D341Med (cell line): ENCODE measurements at regions not wholly inside any gene's neighbourhood (a gene's known extent, or its start where the extent isn't known, plus 50 kb on each side); places are given as distances from the start of the nearest gene placed in this dataset.
A peak's percentile ranks its signal among the peaks of the same experiment; 100 is the strongest.

Experiments used
- DNase-seq: peaks from one replicate; pipeline ENCODE4 v3.0.0; 2012; ENCODE audit warnings: low spot score

- no peak for DNase-seq
These were observed 222.6 kb downstream of the PRDM2 start for GRCh38 chr1:13922466-13923110.

DNA sequence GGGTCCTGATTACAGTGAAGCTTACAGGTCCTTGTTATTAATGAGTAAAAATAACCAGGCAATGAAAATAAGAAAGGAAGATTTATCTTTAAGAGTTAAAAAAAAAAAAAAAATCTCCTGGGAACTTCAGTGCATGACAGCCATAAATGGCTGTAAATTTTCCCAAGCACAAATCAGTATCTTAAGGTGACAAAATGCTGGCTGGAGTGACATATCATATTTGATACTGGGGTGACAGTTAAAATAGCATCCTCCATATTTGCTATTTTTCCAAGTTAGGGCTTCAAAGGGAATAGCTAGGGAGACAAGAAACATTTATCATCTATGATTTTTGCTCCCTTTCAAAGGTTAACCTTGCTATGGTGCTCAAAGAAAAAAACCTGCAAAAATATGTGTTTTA lies 226.6 kb downstream of the PRDM2 start:
- no peak for DNase-seq

GRCh38 chr1:13927736-13928135 lies 227.7 kb downstream of the PRDM2 start:
- DNase-seq, result no peak

DNA sequence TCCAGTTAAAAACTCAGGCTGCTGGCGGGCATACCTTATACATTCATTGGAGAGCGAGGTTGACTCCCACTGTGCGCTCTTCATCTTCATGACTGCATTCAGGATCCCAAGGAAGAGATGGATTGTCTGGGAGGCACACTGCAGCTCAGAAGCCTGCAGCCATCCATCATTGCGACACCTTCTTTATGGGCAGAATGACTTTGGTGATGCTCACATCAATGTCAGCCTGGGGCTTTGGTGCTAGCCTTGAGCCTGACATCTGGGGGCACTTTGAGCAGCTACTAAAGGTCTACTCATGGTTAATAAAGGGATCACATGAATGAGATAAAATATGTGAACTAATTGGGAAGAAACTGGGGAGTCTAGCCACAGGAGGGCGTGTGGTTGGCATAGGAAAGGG lies 229.3 kb downstream of the PRDM2 start:
- no peak for DNase-seq

GRCh38 chr1:13930151-13930550 lies 230.2 kb downstream of the PRDM2 start:
- no peak for DNase-seq

- no peak for DNase-seq
These were observed 231.2 kb downstream of the PRDM2 start for GRCh38 chr1:13931226-13931625.

DNA sequence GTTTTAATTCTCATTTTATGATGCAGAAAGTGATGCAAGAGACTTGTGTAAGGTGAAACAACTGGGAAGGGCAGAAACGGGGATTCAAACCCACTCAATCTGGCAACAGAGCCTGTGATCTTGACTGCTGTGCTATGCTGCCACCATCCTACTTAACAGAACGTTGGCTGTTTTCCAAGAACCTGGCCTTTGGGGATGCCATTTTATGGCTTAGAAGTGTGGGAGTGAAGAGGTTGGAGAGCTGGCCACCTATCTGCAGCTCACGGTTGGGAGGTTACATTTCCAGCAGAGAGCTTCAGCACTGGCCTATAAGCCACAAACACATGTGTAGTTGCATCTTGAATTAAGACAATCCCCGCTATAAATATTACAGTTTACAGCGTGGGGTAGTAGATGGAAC lies 235.3 kb downstream of the PRDM2 start:
- no peak for DNase-seq

DNA sequence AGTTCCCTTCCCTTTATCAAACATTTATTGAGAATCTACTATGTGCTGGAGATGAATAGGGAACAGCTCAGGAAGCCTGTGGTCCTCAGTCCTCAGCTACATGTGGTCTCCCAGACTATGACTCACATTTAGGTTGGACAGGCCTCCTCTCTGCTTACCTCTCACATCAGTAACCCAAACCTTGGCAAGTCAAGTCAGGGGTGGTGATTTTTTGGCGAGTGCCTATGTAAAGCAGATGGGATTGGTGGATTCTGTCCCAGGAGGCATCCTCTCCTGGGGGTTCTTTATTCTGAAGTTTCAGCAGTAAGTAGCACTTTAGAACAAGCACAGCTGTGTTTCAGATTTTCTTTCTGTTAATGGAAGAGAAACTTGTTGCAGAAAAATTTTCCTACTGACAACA lies 241.3 kb downstream of the PRDM2 start:
- no peak for DNase-seq

DNA sequence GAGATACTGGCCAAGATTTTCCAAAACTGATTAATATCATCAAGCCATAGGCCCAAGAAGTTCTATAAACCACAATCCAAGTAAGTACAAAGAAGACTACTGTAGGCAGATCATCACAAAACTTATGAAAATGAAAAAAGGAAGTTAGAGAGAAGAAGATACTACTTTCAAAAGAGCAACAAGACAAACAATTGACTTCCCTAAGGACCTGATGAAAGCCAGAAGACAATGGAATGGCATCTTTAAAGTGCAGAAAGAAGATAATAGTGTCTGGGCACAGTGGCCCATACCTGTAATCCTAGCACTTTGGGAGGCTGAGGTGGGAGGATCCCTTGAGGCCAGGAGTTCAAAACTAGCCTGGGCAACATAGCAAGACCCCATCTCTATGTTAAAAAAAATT lies 243.1 kb downstream of the PRDM2 start:
- DNase-seq, result no peak

DNA sequence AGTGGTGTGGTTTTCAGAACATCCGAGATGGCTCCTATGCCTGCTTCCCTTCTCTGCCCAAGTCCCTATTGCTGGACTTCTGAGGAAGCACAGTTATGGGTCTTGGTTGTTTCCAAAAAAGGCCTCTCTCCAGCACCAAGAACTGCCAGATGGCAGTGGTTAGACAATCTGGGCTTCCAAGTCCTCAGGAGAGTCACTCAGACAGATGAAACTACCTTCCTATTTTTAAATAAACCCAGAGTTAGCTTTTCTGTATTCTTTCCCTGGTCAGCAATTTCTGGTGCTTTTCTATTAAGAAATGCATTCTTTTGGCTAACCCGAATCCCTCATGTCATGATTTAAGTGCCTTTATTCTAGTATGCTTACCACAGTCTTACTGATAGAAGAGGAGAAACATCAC lies 245.9 kb downstream of the PRDM2 start:
- DNase-seq, result no peak

DNA sequence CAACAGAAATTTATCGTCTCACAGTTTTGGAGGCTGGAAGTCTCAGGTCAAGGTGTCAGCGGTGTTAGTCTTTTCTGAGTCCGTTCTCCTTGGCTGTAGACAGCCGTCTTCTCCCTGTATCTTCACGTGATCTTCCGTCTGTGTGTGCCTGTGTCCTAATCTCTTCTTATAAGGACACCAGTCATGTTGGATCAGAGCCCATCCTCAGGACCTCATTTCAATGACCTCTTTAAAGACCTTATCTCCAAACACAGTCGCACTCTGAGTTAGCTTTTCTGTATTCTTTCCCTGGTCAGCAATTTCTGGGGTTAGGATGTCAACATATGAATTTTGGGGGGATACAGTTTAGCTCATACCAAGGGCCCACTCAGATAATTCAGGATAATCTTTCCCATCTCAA lies 247.7 kb downstream of the PRDM2 start:
- DNase-seq, result no peak

- no peak for DNase-seq
These were observed 248.4 kb downstream of the PRDM2 start for GRCh38 chr1:13948396-13948795.

GRCh38 chr1:13948888-13949391 lies 249.0 kb downstream of the PRDM2 start:
- DNase-seq, result no peak

DNA sequence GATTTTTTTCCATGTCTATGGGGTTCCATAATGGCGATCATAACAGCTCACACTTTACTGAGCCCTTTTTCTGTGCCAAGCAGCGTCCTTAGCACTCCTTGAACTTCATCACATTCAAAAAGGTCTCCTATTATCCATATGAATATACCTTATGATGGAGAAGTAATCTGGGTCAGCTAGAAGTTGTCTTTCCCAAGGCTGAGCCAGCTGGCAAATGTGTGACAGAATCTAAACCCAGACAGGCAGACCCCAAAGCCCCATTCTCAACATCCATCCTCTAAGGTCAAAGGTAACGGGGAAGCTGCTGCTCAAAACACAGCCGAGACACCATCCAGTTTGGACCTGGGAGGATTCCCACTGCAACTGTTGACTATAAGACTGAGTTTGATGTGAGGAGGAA lies 249.6 kb downstream of the PRDM2 start:
- no peak for DNase-seq

GRCh38 chr1:13950637-13951036 lies 250.6 kb downstream of the PRDM2 start:
- DNase-seq, result no peak

GRCh38 chr1:13951793-13952751 lies 252.1 kb downstream of the PRDM2 start:
- no peak for DNase-seq

DNA sequence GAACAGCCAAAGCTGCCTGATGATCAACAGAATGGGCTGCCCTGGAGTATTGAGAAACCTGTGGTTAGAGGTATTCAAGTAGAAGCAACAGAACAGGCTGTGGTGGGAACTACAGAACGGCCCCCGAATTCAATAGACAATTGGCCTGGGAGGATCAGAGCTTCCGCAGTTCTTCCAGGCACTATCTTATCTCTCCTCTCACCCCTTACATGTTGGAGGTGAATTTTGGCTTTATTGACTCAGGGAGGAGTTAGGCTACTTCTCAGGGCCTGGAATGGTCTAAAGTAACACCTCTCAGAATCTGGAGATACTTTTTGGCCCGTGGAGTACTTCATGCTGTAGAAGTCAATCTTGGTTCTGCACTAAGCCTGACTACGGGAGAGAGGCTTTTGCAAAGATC lies 253.0 kb downstream of the PRDM2 start:
- DNase-seq, result no peak

DNA sequence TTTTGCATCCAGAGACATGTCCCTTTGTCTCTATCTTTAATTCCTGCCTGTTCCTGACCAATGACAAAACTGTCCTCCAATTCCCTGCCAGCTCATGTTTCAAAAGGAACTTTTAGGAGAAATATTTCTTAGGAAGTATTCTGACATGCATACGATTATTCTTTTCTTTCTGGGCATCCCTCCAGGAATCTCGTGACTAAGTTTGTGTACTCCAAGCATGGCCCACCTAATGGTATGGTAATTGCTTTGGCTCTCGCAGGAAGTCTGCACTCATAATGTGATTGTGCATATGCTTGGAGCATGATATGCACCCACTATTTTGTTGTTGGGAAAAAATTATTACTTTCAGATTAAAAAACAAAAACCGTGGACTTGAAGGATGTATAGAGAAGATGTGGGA lies 256.4 kb downstream of the PRDM2 start:
- no peak for DNase-seq

DNA sequence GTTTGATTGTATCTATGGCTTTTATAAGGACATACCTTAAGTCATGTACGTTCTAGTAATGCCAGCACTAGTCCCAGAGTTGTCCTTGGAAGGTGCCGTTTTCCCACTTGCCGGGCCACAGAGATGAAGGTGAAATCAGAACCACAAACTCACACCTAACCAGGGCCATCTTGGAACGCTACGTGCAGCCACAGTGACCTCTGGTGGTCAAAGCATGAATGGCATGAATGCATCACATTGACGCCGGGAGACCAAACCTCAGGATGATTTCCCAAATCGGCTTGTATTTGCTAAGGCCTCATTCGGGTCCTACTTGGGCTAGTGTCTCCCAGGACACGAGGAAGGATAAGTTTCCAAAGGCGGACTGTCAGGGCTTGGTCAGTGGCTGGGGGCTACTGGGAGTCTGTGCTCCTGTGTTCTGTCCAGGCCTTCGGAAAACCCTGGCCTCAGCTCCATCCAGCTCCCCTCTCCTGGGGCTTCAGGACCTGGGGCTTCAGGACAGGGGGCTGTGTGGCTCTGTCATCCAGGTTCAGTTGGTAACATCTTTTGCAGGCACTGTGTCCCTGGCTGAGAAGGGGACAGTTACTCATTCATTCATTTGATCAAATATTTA lies 260.5 kb downstream of the PRDM2 start:
- peak; percentile 72 for DNase-seq

DNA sequence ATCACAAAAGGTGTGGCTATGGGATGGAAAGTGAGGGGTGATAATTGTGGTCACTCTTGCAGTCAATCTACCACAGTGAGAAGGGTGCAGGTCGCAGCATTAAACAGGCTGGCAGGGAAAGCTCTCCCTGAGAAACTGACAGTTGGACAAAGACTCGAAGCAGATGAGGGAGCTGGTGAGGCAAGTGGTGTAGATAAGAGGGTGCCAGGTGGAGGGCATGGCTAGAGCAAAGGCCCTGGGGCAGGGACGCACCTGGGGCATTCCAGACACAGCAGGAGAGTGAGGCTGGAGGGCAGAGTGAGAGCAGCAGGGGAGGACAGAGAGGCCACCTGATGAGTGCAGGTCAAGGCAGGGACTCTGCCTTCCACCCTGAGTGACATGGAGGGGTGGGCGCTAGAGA lies 264.8 kb downstream of the PRDM2 start:
- no peak for DNase-seq

DNA sequence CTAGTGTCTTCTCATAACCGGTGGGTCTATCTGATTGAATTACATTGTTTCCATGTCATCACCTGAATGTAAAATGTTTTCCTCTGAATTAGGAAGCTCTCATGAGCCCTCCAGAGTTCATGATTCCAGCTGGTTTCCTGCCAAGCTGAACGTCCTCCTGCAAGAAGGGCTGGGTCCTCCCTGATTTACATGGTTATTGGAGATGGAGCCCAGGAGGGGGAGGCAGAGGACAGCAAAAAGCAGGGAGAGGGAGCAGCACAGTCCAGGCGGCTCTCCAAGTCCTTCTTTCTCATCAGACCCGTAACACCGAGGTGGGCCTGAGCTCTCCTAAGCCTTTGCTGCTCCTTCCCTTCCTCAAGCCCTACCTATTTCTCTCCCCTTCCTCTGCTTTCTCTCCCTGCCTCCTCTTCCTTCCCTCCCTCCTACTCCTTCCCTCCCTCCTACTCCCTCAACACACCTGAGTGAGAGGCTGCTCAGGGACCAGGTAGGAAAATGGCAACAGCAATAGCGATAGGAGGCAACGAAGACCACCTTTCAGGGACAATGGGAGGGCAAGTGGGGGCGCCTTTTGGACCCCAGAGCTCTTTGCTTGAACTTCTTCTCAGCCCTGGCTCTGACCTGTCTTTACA lies 265.9 kb downstream of the PRDM2 start:
- peak; percentile 57 for DNase-seq

- no peak for DNase-seq
These were observed 267.7 kb downstream of the PRDM2 start for GRCh38 chr1:13967707-13968106.
